ENCODE measurements at regions not wholly inside any gene's neighbourhood (a gene's known extent, or its start where the extent isn't known, plus 50 kb on each side); places are given as distances from the start of the nearest gene placed in this dataset.
A peak's percentile ranks its signal among the peaks of the same experiment; 100 is the strongest.
"Not testable (repeated sequence)": the region's sequence is repeated elsewhere in the genome, so short reads cannot be mapped to it uniquely, and the experiment has no call there.

GRCh38 chr3:95311272-95311671 is 1248.4 kb downstream of the NSUN3 start:
- no peak for DNase-seq

- DNase-seq = no peak
Observed at GRCh38 chr3:95312650-95313049, 1249.8 kb downstream of the NSUN3 start.

- no peak for DNase-seq
Observed at GRCh38 chr3:95319921-95320494, 1257.1 kb downstream of the NSUN3 start.

GRCh38 chr3:95327478-95327877 is 1264.6 kb downstream of the NSUN3 start:
- DNase-seq = no peak

- DNase-seq = peak; percentile 3
Observed at GRCh38 chr3:95333826-95334225, 1271.0 kb downstream of the NSUN3 start.

- DNase-seq = no peak
Observed at GRCh38 chr3:95334461-95334860, 1271.6 kb downstream of the NSUN3 start.

- DNase-seq = no peak
Observed at GRCh38 chr3:95335517-95335916, 1272.7 kb downstream of the NSUN3 start.

GRCh38 chr3:95338446-95338845 is 1275.6 kb downstream of the NSUN3 start:
- no peak for DNase-seq

- DNase-seq = no peak
Observed at GRCh38 chr3:95341314-95341713, 1278.5 kb downstream of the NSUN3 start.

GRCh38 chr3:95343228-95343627 is 1280.4 kb downstream of the NSUN3 start:
- DNase-seq = no peak

GRCh38 chr3:95343767-95344166 is 1280.9 kb downstream of the NSUN3 start:
- no peak for DNase-seq

- DNase-seq = not testable (repeated sequence)
Observed at GRCh38 chr3:95347936-95348335, 1285.1 kb downstream of the NSUN3 start.

GRCh38 chr3:95348879-95349278 is 1286.0 kb downstream of the NSUN3 start:
- DNase-seq = no peak

GRCh38 chr3:95350049-95350448 is 1287.2 kb downstream of the NSUN3 start:
- DNase-seq = no peak

GRCh38 chr3:95351158-95351557 is 1288.3 kb downstream of the NSUN3 start:
- no peak for DNase-seq

GRCh38 chr3:95352471-95352870 is 1289.6 kb downstream of the NSUN3 start:
- no peak for DNase-seq

GRCh38 chr3:95354489-95354888 is 1291.6 kb downstream of the NSUN3 start:
- DNase-seq = no peak

- no peak for DNase-seq
Observed at GRCh38 chr3:95356764-95357501, 1294.1 kb downstream of the NSUN3 start.

- DNase-seq = no peak
Observed at GRCh38 chr3:95387242-95388021, 1324.6 kb downstream of the NSUN3 start.

GRCh38 chr3:95389725-95390313 is 1327.0 kb downstream of the NSUN3 start:
- DNase-seq = no peak

GRCh38 chr3:95394286-95394685 is 1331.4 kb downstream of the NSUN3 start:
- no peak for DNase-seq

GRCh38 chr3:95399585-95399984 is 1336.7 kb downstream of the NSUN3 start:
- no peak for DNase-seq

GRCh38 chr3:95401693-95402092 is 1338.8 kb downstream of the NSUN3 start:
- DNase-seq = no peak

Measured in hematopoietic multipotent progenitor cell treated with erythropoietin and hydrocortisone succinate and interleukin-3 and kit ligand, for 4 days (in vitro differentiated cells).